HG03045 (cell line): ENCODE measurements at regions not wholly inside any gene's neighbourhood (a gene's known extent, or its start where the extent isn't known, plus 50 kb on each side); places are given as distances from the start of the nearest gene placed in this dataset.

ENCODE experiments used
- ATAC-seq: cut with Tn5 transposase; IDR thresholded peaks from one replicate; pipeline ENCODE4 v1.9.1; 2021; ENCODE audit warnings: mild to moderate bottlenecking, moderate library complexity; ENCODE audit not compliant: unreplicated experiment

DNA sequence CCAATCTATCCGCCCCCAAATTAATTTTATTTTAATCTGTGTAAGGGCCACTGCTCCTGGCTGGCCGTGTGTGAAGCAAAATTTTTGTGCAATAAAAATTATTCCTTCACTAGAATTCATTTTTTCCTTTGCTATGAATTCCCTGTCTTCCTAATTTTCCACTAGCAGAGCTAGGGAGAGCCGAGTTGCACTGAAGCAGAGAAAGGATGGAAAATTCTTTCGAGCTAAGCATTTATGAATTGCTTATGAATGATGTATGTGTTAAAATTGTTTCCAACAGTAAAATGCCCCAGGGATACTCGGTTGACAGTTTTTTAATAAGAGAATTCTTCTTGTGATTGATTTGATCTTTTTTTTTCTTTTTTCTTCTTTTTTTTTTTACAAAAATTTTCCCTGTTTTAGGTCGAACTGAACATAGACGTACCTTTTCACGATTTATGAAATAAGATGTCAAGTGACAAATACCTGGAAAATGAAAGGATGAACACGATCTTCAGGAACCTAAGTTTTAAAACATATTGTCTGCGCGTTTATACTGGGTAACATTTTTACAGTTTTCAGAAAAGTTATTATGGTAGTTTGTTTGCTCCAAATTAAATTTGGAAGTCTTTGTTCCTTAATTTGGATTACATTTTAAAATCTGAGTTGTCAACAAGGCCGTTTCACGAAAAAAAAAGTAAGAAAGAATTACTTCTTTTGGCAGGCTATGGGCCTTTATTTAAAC lies 288.8 kb upstream of the NFE2L3 start:
- ATAC-seq = no peak

GRCh38 chr7:25863729-25864110 lies 288.3 kb upstream of the NFE2L3 start:
- ATAC-seq = no peak

DNA sequence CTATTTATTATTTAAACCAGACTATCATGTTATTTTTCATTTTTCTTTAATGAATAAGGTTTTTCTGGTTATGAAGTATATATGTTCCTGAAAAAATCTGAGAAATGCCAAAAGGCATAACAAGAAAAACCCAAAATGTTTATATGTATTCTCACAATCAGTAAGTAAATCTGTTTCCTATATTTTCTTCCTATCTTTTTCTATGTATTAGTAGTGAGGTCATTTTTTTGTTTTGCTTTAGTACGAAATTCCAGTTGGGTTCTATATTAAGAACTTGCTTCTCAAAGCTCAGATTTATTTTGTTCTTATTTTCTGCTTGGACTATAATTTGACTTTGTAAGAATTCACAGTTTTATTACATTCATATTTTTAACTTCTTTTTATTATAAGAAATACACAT lies 287.5 kb upstream of the NFE2L3 start:
- ATAC-seq = no peak

DNA sequence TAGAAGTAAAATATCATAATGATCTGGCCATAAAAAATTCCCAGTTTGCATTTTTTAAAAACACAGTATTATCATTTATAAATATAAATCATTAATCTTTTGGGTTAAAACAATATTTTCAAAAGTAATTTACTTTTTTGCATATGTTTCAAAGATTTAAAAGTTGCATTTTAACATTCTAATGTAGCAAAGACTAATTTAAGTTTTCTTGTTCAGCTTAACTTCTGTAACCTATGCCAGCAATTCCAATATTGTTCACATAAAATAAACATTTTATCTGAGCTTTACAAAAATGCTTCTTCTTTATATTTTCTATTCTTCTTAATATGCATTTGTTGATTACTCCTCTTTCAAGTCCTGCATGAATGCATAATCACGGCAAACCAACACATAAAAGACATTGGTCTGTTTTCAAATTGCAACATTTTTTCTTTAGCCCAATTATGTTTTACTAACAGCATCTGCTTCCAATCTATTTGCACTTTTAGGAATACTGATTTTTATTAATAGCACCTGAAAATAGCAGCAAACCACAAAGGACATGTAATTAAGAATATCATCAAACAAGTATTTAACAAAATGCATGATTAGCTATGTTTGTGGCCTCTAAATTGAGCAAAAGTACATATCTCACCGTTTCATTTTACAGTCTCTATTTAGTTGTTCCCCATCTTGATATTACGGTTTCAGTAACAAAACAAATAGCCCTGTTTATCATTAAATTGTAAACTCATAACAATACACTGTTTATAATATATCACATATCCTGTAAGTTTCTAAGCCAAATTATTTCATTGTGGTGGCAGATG lies 286.9 kb upstream of the NFE2L3 start:
- no peak for ATAC-seq

GRCh38 chr7:25868509-25868908 lies 283.5 kb upstream of the NFE2L3 start:
- ATAC-seq = no peak

GRCh38 chr7:25870574-25870973 lies 281.4 kb upstream of the NFE2L3 start:
- ATAC-seq = no peak

- no peak for ATAC-seq
Measured at GRCh38 chr7:25876092-25876491, 275.9 kb upstream of the NFE2L3 start.

GRCh38 chr7:25877802-25878789 lies 273.9 kb upstream of the NFE2L3 start:
- ATAC-seq = no peak

DNA sequence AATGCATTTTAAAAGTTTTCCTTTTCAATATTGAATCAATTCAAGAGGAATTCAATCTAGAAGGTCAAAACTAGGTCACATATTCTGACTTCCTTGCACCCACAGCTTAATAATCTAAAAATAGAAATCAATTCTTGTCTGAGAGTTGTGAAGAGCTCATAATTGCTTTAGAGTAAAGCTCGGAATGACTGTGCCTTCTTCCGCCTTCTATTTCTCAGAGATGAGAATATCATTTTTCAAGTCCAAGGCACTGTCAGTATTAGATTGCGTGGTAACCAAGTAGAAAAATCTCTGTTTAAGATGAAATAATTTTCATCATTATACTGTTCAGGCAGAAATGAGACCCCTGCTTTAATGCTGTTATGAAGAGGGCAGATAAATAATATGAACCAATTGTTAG lies 272.2 kb upstream of the NFE2L3 start:
- ATAC-seq = no peak

GRCh38 chr7:25881317-25882037 lies 270.5 kb upstream of the NFE2L3 start:
- ATAC-seq = no peak

- no peak for ATAC-seq
Measured at GRCh38 chr7:25882151-25882773, 269.7 kb upstream of the NFE2L3 start.

- ATAC-seq = no peak
Measured at GRCh38 chr7:25884265-25884828, 267.7 kb upstream of the NFE2L3 start.

DNA sequence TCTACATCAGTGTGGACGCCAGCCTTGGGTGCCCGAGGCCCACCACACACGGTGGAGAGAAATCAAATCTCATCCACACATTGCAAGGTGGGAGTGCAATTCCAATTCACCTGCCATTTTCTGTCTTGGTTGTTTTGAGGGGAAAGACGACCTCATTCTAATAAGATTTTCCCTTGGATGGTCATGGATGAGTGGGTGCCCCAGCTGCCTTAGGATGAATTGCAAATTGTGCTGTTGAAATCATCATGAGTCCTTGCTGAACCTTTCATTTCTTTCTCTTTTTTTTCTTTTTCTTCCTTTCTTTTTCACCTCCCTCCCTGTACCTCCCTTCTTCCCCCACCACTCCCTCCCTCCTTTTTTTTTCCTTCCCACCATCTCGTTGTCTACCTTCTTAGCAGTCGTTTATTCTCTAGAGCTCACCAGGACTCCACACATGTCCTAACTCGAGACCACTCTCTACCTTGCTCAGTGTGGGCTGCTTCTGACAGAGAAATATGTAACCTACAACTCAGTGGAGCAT lies 266.9 kb upstream of the NFE2L3 start:
- ATAC-seq = no peak

GRCh38 chr7:25886387-25887240 lies 265.4 kb upstream of the NFE2L3 start:
- ATAC-seq = no peak

- ATAC-seq = no peak
Measured at GRCh38 chr7:25887266-25887665, 264.7 kb upstream of the NFE2L3 start.

- ATAC-seq = no peak
Measured at GRCh38 chr7:25887795-25888559, 264.0 kb upstream of the NFE2L3 start.

GRCh38 chr7:25889765-25890164 lies 262.2 kb upstream of the NFE2L3 start:
- no peak for ATAC-seq

DNA sequence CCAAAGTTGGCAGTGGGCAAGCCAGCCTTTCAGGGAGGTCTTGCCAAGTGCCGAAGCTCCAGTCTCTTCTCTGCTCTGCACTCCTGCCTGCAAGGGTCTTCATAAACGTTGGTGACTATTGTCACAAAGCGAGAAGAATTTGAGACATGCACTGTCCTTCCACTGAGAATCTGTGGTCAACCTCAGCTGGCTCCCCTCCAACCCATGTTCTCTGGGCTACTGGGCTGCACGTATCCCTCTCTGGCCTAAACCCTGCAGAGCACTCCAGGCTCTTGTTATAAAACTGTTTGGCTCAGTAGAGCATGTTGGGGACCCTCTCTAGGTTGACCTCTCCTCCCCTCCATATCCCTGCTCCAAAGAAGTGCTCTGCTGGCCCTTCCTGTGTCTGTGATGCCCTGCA lies 260.4 kb upstream of the NFE2L3 start:
- no peak for ATAC-seq
